GM12892 (cell line): ENCODE measurements at regions not wholly inside any gene's neighbourhood (a gene's known extent, or its start where the extent isn't known, plus 50 kb on each side); places are given as distances from the start of the nearest gene placed in this dataset.

Experiments
- POLR2A ChIP-seq: IDR thresholded peaks from 2 replicates; pipeline ENCODE4 v1.6.1; 2011; ENCODE audit warnings: low read depth, low read length, control low read depth
- POLR2AphosphoS5 ChIP-seq: IDR thresholded peaks from 2 replicates; pipeline ENCODE4 v1.6.1; 2011; ENCODE audit warnings: low read depth, low read length, control low read depth
- TAF1 ChIP-seq: IDR thresholded peaks from 2 replicates; pipeline ENCODE4 v1.6.1; 2011; ENCODE audit warnings: low read depth, mild to moderate bottlenecking, control low read depth, low read length, borderline replicate concordance

- TF ChIP-seq POLR2A = no peak
- no peak for TF ChIP-seq POLR2AphosphoS5
- TF ChIP-seq TAF1 = no peak
Measured at GRCh38 chr11:15563054-15563453, 448.3 kb downstream of the INSC start.
